ENCODE measurements at regions not wholly inside any gene's neighbourhood (a gene's known extent, or its start where the extent isn't known, plus 50 kb on each side); places are given as distances from the start of the nearest gene placed in this dataset.

GRCh38 chr10:8449909-8450308 lies 395.4 kb downstream of the GATA3 start:
- no peaks in the 10 kb centered on the region for H3K9me3 Mint-ChIP-seq
- TF ChIP-seq EZH2 (IDR thresholded peaks at IDR 0.05) (no peak), CTCF (IDR thresholded peaks at IDR 0.05) (no peak), EZH2phosphoT487 (IDR thresholded peaks at IDR 0.05) (no peak)
- Histone ChIP-seq H4K20me1 (ENCODE audit: low read depth) (no peaks in the 10 kb centered on the region), H3K27me3 (no peaks in the 10 kb centered on the region), H3K79me2 (ENCODE audit: low read depth) (no peaks in the 10 kb centered on the region), H2AFZ (replicated peaks) (no peak overlapping the region), H3K4me3 (no peak overlapping the region), H3K9ac (no peak overlapping the region), H3K4me1 (no peaks in the 10 kb centered on the region), H3F3A (ENCODE audit: low read depth) (no peaks in the 10 kb centered on the region), H3K4me2 (no peak overlapping the region), H3K9me3 (ENCODE audit: low read depth) (no peaks in the 10 kb centered on the region), H3K36me3 (no peaks in the 10 kb centered on the region), H3K27ac (no peak overlapping the region)
- H3K4me3 Mint-ChIP-seq = no peak overlapping the region
- no peak overlapping the region for H3K27ac Mint-ChIP-seq
- no peaks in the 10 kb centered on the region for H3K27me3 Mint-ChIP-seq (ENCODE audit: insufficient read depth, low read depth)
- no peaks in the 10 kb centered on the region for H3K4me1 Mint-ChIP-seq
- DNase-seq (ENCODE audit: low spot score) = no peak
- H3K36me3 Mint-ChIP-seq = no peaks in the 10 kb centered on the region

GRCh38 chr10:8453587-8453986 lies 399.1 kb downstream of the GATA3 start:
- no peaks in the 10 kb centered on the region for H3K79me2 ChIP-seq (ENCODE audit: low read depth)
- H3K27me3 Mint-ChIP-seq (ENCODE audit: insufficient read depth, low read depth) = peaks cover 5% of the 10 kb centered on the region
- no peaks in the 10 kb centered on the region for H3K4me1 ChIP-seq
- H3K36me3 ChIP-seq = no peaks in the 10 kb centered on the region
- no peak for DNase-seq (ENCODE audit: low spot score)
- TF ChIP-seq EZH2phosphoT487 (IDR thresholded peaks at IDR 0.05) = no peak
- TF ChIP-seq EZH2 (IDR thresholded peaks at IDR 0.05) = no peak
- no peak for TF ChIP-seq CTCF (IDR thresholded peaks at IDR 0.05)
- H3K4me3 Mint-ChIP-seq = no peak overlapping the region
- peaks cover 4% of the 10 kb centered on the region for H3K9me3 Mint-ChIP-seq
- H3K9me3 ChIP-seq (ENCODE audit: low read depth) = no peaks in the 10 kb centered on the region
- H3K4me1 Mint-ChIP-seq = no peaks in the 10 kb centered on the region
- no peak overlapping the region for H3K9ac ChIP-seq
- H4K20me1 ChIP-seq (ENCODE audit: low read depth) = no peaks in the 10 kb centered on the region
- no peaks in the 10 kb centered on the region for H3F3A ChIP-seq (ENCODE audit: low read depth)
- no peak overlapping the region for H3K4me2 ChIP-seq
- H3K4me3 ChIP-seq = no peak overlapping the region
- H3K27ac ChIP-seq = no peak overlapping the region
- peak overlapping the region; percentile 34 for H2AFZ ChIP-seq (replicated peaks)
- H3K27me3 ChIP-seq = no peaks in the 10 kb centered on the region
- no peaks in the 10 kb centered on the region for H3K36me3 Mint-ChIP-seq
- no peak overlapping the region for H3K27ac Mint-ChIP-seq

- Mint-ChIP-seq H3K27me3 (ENCODE audit: insufficient read depth, low read depth) (peaks cover 5% of the 10 kb centered on the region), H3K27ac (no peak overlapping the region), H3K9me3 (peaks cover 7% of the 10 kb centered on the region), H3K36me3 (no peaks in the 10 kb centered on the region), H3K4me1 (no peaks in the 10 kb centered on the region), H3K4me3 (no peak overlapping the region)
- no peaks in the 10 kb centered on the region for H3K27me3 ChIP-seq
- no peaks in the 10 kb centered on the region for H4K20me1 ChIP-seq (ENCODE audit: low read depth)
- no peaks in the 10 kb centered on the region for H3K36me3 ChIP-seq
- no peaks in the 10 kb centered on the region for H3F3A ChIP-seq (ENCODE audit: low read depth)
- no peaks in the 10 kb centered on the region for H3K79me2 ChIP-seq (ENCODE audit: low read depth)
- H3K4me1 ChIP-seq = no peaks in the 10 kb centered on the region
- TF ChIP-seq EZH2phosphoT487 (IDR thresholded peaks at IDR 0.05) = no peak
- TF ChIP-seq EZH2 (IDR thresholded peaks at IDR 0.05) = no peak
- TF ChIP-seq CTCF (IDR thresholded peaks at IDR 0.05) = no peak
- no peaks in the 10 kb centered on the region for H3K9me3 ChIP-seq (ENCODE audit: low read depth)
- H3K4me2 ChIP-seq = no peak overlapping the region
- H3K4me3 ChIP-seq = no peak overlapping the region
- DNase-seq (ENCODE audit: low spot score) = no peak
- no peak overlapping the region for H2AFZ ChIP-seq (replicated peaks)
- H3K27ac ChIP-seq = no peak overlapping the region
- H3K9ac ChIP-seq = no peak overlapping the region
Observed at GRCh38 chr10:8454357-8454756, 399.9 kb downstream of the GATA3 start.

GRCh38 chr10:8455181-8455580 lies 400.7 kb downstream of the GATA3 start:
- H3K9ac ChIP-seq = no peak overlapping the region
- no peaks in the 10 kb centered on the region for H3K36me3 ChIP-seq
- peaks cover 7% of the 10 kb centered on the region for H3K9me3 Mint-ChIP-seq
- H3K27ac Mint-ChIP-seq = no peak overlapping the region
- no peak overlapping the region for H2AFZ ChIP-seq (replicated peaks)
- TF ChIP-seq CTCF (IDR thresholded peaks at IDR 0.05) (no peak), EZH2 (IDR thresholded peaks at IDR 0.05) (no peak), EZH2phosphoT487 (IDR thresholded peaks at IDR 0.05) (no peak)
- no peaks in the 10 kb centered on the region for H3K79me2 ChIP-seq (ENCODE audit: low read depth)
- no peak overlapping the region for H3K27ac ChIP-seq
- H3K36me3 Mint-ChIP-seq = no peaks in the 10 kb centered on the region
- no peak overlapping the region for H3K4me3 Mint-ChIP-seq
- no peaks in the 10 kb centered on the region for H3K4me1 ChIP-seq
- no peak for DNase-seq (ENCODE audit: low spot score)
- H3K27me3 Mint-ChIP-seq (ENCODE audit: insufficient read depth, low read depth) = peaks cover 5% of the 10 kb centered on the region
- H3F3A ChIP-seq (ENCODE audit: low read depth) = no peaks in the 10 kb centered on the region
- no peaks in the 10 kb centered on the region for H3K27me3 ChIP-seq
- H4K20me1 ChIP-seq (ENCODE audit: low read depth) = no peaks in the 10 kb centered on the region
- H3K9me3 ChIP-seq (ENCODE audit: low read depth) = no peaks in the 10 kb centered on the region
- no peaks in the 10 kb centered on the region for H3K4me1 Mint-ChIP-seq
- no peak overlapping the region for H3K4me2 ChIP-seq
- no peak overlapping the region for H3K4me3 ChIP-seq

Data from neural progenitor cell (in vitro differentiated cells).